Pancreas (tissue), 10 donors: ENCODE measurements at regions not wholly inside any gene's neighbourhood (a gene's known extent, or its start where the extent isn't known, plus 50 kb on each side); places are given as distances from the start of the nearest gene placed in this dataset.
A peak's percentile ranks its signal among the peaks of the same experiment; 100 is the strongest.

Experiments used
- ATAC-seq, 4 donors: fragments of 200-7000 bp; cut with Tn5 transposase; one replicate each; pipeline versions ENCODE4 v1.8.0 to v1.9.1; 2020; ENCODE audit warnings: mild to moderate bottlenecking in 4 of 4, moderate library complexity in 4 of 4
- DNase-seq, 6 donors: peaks; one replicate each; pipeline ENCODE4 v3.0.0-alpha.2; 2020
- FAIRE-seq: peaks from 2 replicates; lab custom pipeline; 2012; peaks lifted over from hg19 to GRCh38; lab: Jason Lieb, UNC
- H3K27ac ChIP-seq, 4 donors: fragments of 200-600 bp; sonication (generic); 1 replicate in 3 of 4; 2 replicates in 1 of 4; pipeline versions ENCODE4 v1.5.0 to v1.8.0; 2020
- H3K27me3 ChIP-seq, 4 donors: fragments of 200-600 bp; one replicate each; pipeline ENCODE4 v1.8.0; 2021
- H3K36me3 ChIP-seq, 3 donors: fragments of 200-600 bp; sonication (generic) in 1 of 3; one replicate each; pipeline versions ENCODE4 v1.5.0 to v1.8.0; 2020 to 2021
- H3K4me1 ChIP-seq, 3 donors: fragments of 200-600 bp; one replicate each; pipeline ENCODE4 v1.8.0; 2021
- H3K4me3 ChIP-seq, 4 donors: fragments of 200-600 bp; sonication (generic) in 2 of 4; one replicate each; pipeline versions ENCODE4 v1.5.0 to v1.8.0; 2020 to 2021
- H3K9me3 ChIP-seq, 4 donors: fragments of 200-600 bp; one replicate each; pipeline ENCODE4 v1.8.0; 2021
- WGBS, 2 donors: extraction: QIAGEN DNeasy Blood & Tissue Kit; methylation state at CpG; one replicate each; pipeline ENCODE4 v1.1.7; 2013; 5-methylcytosine and 5-hydroxymethylcytosine counted together
- intact Hi-C, 3 donors: fragments of 100-400 bp; cut with DNase I; formaldehyde crosslinking; loops; one replicate each; pipeline versions ENCODE4 v1.11.1 to v1.14.2; 2022
- TF ChIP-seq, protein P1 (sequence below), 4 donors: fragments of 200-600 bp; sonication (generic) in 3 of 4; IDR thresholded peaks; one replicate each; pipeline versions ENCODE4 v1.5.0 to v1.8.0; 2021; ENCODE audit warnings: antibody characterized with exemption in 4 of 4
- donor health status: healthy with polysubstance abuse.
- donor health status: DM: no; HTN: no; CAD: no; lungs with moderate emphysema.
- donor health status: DM: no; HTN: no; CAD: no.
- donor health status: control.
- donor health status: control.
- donor health status: Bipolar disorder and iron deficiency.
- donor health status: DM: yes; HTN: yes; CAD: no.
- donor health status: DM: no; HTN: no; CAD: no.
- donor health status: DM: no; HTN: no; CAD: no.
- donor health status: DM: yes; HTN: yes; CAD: no.

DNA sequence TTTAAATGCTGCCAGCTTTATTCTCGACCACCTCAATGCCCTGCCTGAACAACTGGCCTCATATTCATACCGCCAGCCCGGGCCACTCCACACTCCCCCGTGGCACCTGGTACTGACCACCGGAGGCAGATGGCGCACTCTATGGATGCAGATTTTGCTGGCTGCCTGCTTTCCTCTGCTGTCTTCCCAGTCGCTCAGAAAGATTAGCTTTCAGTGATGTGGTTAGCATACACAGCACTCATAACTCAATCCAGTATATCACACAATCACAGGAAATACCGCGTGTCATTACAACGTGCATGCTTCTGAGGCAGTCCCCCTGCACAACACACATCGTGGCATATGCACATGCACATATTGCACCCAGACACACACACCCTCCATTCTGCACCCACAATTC is 147.2 kb upstream of the BCOR start:
- FAIRE-seq: no peak
- Histone ChIP-seq H3K36me3 (no peaks in the 10 kb centered on the region), H3K27me3 (peaks cover 0 to 4% (median 0%) of the 10 kb centered on the region in 4 donors), H3K4me1 (no peaks in the 10 kb centered on the region), H3K27ac (no peak overlapping the region), H3K9me3 (no peaks in the 10 kb centered on the region), H3K4me3 (no peak overlapping the region)
- no peak for ATAC-seq
- intact Hi-C loops: no loop called here
- 61 to 68% methylated on average over 11 of the region's 11 CpGs for WGBS, 2 donors
- no peak for DNase-seq
- TF ChIP-seq, protein P1, sequence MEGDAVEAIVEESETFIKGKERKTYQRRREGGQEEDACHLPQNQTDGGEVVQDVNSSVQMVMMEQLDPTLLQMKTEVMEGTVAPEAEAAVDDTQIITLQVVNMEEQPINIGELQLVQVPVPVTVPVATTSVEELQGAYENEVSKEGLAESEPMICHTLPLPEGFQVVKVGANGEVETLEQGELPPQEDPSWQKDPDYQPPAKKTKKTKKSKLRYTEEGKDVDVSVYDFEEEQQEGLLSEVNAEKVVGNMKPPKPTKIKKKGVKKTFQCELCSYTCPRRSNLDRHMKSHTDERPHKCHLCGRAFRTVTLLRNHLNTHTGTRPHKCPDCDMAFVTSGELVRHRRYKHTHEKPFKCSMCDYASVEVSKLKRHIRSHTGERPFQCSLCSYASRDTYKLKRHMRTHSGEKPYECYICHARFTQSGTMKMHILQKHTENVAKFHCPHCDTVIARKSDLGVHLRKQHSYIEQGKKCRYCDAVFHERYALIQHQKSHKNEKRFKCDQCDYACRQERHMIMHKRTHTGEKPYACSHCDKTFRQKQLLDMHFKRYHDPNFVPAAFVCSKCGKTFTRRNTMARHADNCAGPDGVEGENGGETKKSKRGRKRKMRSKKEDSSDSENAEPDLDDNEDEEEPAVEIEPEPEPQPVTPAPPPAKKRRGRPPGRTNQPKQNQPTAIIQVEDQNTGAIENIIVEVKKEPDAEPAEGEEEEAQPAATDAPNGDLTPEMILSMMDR (IDR thresholded peaks at IDR 0.05): no peak

DNA sequence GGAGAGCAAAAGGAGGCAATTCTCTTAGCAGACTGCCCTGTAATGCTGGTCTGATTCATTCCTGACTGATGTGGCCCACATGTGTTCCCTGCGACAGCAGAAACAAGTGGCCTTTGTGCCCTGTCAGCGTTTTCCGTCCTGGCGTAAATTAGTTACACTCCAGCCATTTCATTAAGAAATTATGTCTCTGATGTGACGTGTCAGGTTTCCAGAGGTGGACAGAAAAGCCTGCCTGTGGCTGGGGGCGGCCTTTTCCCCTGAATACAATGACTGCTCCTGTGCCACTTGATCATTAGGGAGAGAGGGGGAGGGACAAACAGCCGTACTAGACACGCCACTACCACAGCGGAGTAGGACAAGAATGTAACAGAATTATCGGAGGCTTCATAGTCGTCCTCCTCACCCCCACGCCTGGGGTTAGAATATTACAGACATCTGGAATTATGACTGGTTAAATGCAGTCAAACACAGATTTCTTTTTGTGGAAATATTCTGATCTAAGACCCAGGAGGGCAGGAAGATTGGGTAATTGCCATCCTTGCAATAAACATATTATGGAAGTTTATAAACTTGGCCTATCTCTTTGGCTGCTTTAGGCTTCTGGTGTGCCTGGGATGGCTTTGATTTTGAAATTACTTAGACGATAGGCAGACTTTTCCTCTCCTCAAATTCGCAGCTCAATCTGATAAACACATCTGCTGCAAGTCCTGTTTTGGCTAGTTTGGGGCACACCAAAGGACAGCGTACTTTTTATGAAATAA is 146.2 kb upstream of the BCOR start:
- H3K27ac ChIP-seq: no peak overlapping the region
- intact Hi-C loops: no loop called here
- no peak for FAIRE-seq
- TF ChIP-seq, protein P1 (IDR thresholded peaks at IDR 0.05): no peak
- no peak overlapping the region for H3K4me3 ChIP-seq
- H3K9me3 ChIP-seq: no peaks in the 10 kb centered on the region
- DNase-seq: no peak
- no peaks in the 10 kb centered on the region for H3K4me1 ChIP-seq
- peaks cover 0 to 4% (median 0%) of the 10 kb centered on the region in 4 donors for H3K27me3 ChIP-seq
- H3K36me3 ChIP-seq: no peaks in the 10 kb centered on the region
- ATAC-seq: peak in 1 of 4 donors; percentile 15
- WGBS, 2 donors: 70% methylated on average over 15 of the region's 15 CpGs

DNA sequence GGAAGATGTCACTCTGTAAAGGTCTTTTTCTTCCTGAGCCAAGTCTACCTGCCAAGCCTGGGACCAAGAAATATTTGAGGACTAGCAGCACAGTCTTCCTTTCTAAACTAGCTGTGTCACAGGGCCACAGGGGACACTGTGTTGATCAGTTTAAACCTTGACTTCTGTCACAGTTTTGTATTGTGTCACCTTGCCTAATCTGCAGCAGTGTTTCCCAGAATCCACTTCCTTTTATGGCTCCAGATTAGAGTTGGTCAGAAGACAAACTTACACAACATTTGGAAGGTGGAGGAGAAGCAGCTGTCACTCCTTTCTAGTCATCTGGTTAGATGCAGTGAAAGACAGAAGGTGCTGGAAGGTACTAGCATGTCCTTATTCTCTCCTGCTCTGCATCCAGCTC is 143.1 kb upstream of the BCOR start:
- Histone ChIP-seq H3K9me3 (no peaks in the 10 kb centered on the region), H3K4me3 (no peak overlapping the region), H3K27ac (no peak overlapping the region), H3K4me1 (no peaks in the 10 kb centered on the region), H3K27me3 (no peaks in the 10 kb centered on the region), H3K36me3 (no peaks in the 10 kb centered on the region)
- no peak for FAIRE-seq
- no peak for DNase-seq
- no peak for ATAC-seq
- TF ChIP-seq, protein P1 (IDR thresholded peaks at IDR 0.05): no peak
- intact Hi-C loops: no loop called here

DNA sequence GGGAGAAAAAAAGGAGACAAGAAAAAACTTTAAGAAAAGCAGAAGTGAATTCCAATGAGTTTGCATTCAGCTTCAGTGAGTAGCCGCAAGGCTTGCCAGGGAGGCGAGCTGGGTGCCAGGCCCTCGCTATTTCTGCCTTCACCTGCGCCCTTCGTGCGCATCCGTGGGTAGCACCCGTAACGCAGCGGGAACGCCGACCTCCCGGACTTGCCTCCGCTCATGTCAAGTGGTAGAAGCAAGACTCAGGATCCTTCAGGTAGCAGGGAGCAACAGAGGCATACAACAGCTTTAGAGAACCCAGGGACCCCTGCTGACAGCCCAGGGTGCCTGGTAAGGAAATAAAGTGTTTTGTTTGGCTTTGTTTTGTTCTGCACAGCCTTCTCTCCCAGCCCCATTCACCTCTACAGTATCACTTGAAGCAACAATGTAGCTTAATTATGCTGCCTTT is 140.0 kb upstream of the BCOR start:
- H3K27ac ChIP-seq: no peak overlapping the region
- intact Hi-C loops: no loop called here
- no peaks in the 10 kb centered on the region for H3K27me3 ChIP-seq
- no peaks in the 10 kb centered on the region for H3K9me3 ChIP-seq
- WGBS, 2 donors: 59 to 68% methylated on average over 14 of the region's 14 CpGs
- no peak overlapping the region for H3K4me3 ChIP-seq
- no peaks in the 10 kb centered on the region for H3K4me1 ChIP-seq
- no peaks in the 10 kb centered on the region for H3K36me3 ChIP-seq
- ATAC-seq: no peak
- DNase-seq: no peak
- no peak for FAIRE-seq
- TF ChIP-seq, protein P1 (IDR thresholded peaks at IDR 0.05): no peak

DNA sequence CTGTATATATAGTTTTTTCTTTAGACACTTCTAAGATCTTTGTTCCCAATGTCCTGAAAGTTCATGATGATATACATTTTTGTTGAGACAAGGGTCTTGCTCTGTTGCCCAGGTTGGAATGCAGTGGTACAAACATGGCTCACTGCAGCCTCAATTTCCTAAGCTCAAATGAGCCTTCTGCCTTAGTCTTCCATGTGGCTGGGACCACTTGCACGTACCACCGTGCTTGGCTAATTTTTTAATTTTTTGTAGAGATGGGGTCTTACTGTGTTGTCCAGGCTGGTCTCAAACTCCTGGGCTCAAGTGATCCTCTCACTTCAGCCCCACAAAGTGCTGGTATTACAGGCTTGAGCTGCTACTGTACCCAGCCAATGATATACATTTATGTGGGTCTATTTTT is 132.9 kb upstream of the BCOR start:
- ATAC-seq (no peak), FAIRE-seq (no peak), DNase-seq (no peak)
- Histone ChIP-seq H3K9me3 (no peaks in the 10 kb centered on the region), H3K27ac (no peak overlapping the region), H3K27me3 (peaks cover 0 to 5% (median 0%) of the 10 kb centered on the region in 4 donors), H3K4me3 (no peak overlapping the region), H3K4me1 (no peaks in the 10 kb centered on the region), H3K36me3 (no peaks in the 10 kb centered on the region)
- TF ChIP-seq, protein P1 (IDR thresholded peaks at IDR 0.05): no peak
- intact Hi-C loops: no loop called here
- WGBS, 2 donors: 77 to 85% methylated on average over 2 of the region's 2 CpGs
